BJ (cell line): ENCODE measurements at regions not wholly inside any gene's neighbourhood (a gene's known extent, or its start where the extent isn't known, plus 50 kb on each side); places are given as distances from the start of the nearest gene placed in this dataset.
"Not testable (repeated sequence)": the region's sequence is repeated elsewhere in the genome, so short reads cannot be mapped to it uniquely, and the experiment has no call there.

ENCODE experiments used
- CTCF ChIA-PET: fragments of 350-600 bp; formaldehyde crosslinking; extraction: SDS; loops from one replicate; lab custom pipeline; 2021; ENCODE audit warnings: antibody characterized with exemption, inconsistent platforms; lab: Yijun Ruan, JAX
- POLR2A ChIA-PET: fragments of 300-600 bp; sonication (Branson Sonifier 250); formaldehyde crosslinking; extraction: SDS; loops from one replicate; lab custom pipeline; 2021; ENCODE audit warnings: antibody characterized with exemption; lab: Charles Lee
- DNase-seq: peaks from one replicate; pipeline ENCODE4 v3.0.0-alpha.2; 2011; ENCODE audit warnings: low read depth
- H3K27me3 ChIP-seq: 2 replicates; pipeline ENCODE4 v1.6.0; 2011; ENCODE audit warnings: low read length; ENCODE audit not compliant: control insufficient read depth, insufficient read depth
- H3K36me3 ChIP-seq: 2 replicates; pipeline ENCODE4 v1.5.1; 2011; ENCODE audit warnings: low read length; ENCODE audit not compliant: control insufficient read depth, insufficient read depth
- H3K4me3 ChIP-seq: 2 replicates; pipeline ENCODE4 v1.5.1; 2011; ENCODE audit warnings: low read depth, mild to moderate bottlenecking, control low read depth, low read length
- CTCF ChIP-seq: IDR thresholded peaks from 2 replicates; pipeline ENCODE4 v1.5.1; 2011; ENCODE audit warnings: low read depth, mild to moderate bottlenecking, control low read depth, inconsistent platforms, low read length, moderate library complexity; ENCODE audit not compliant: insufficient read depth

- no peak for TF ChIP-seq CTCF
- ChIA-PET POLR2A (no interaction called here), CTCF (no interaction called here)
- no peaks in the 10 kb centered on the region for H3K27me3 ChIP-seq
- DNase-seq = no peak
- H3K36me3 ChIP-seq = no peaks in the 10 kb centered on the region
- no peak overlapping the region for H3K4me3 ChIP-seq
These were observed 257.3 kb downstream of the ZNF33B start for GRCh38 chr10:42380926-42381547.

GRCh38 chr10:42367532-42368230, 270.7 kb downstream of the ZNF33B start:
- CTCF ChIA-PET = no interaction called here
- Histone ChIP-seq H3K27me3 (no peaks in the 10 kb centered on the region), H3K4me3 (peak overlapping the region; percentile 47), H3K36me3 (no peaks in the 10 kb centered on the region)
- POLR2A ChIA-PET = no interaction called here
- TF ChIP-seq CTCF = no peak
- peak; percentile 48 for DNase-seq

- Histone ChIP-seq H3K4me3 (no peak overlapping the region), H3K36me3 (no peaks in the 10 kb centered on the region), H3K27me3 (no peaks in the 10 kb centered on the region)
- no peak for TF ChIP-seq CTCF
- DNase-seq = no peak
- POLR2A ChIA-PET = no interaction called here
- CTCF ChIA-PET = no interaction called here
These were observed 286.6 kb downstream of the ZNF33B start for GRCh38 chr10:42351745-42352144.

GRCh38 chr10:42336593-42337337, 301.6 kb downstream of the ZNF33B start:
- DNase-seq, H3K27me3 ChIP-seq, CTCF ChIA-PET, H3K36me3 ChIP-seq, H3K4me3 ChIP-seq, POLR2A ChIA-PET: not testable (repeated sequence)

- H3K4me3 ChIP-seq, POLR2A ChIA-PET: not testable (repeated sequence)
These were observed 302.6 kb downstream of the ZNF33B start for GRCh38 chr10:42335653-42336296.

GRCh38 chr10:42304341-42304740, 334.0 kb downstream of the ZNF33B start:
- H3K27me3 ChIP-seq = no peaks in the 10 kb centered on the region
- no peaks in the 10 kb centered on the region for H3K36me3 ChIP-seq
- DNase-seq = no peak
- ChIA-PET POLR2A (no interaction called here), CTCF (no interaction called here)
- no peak for TF ChIP-seq CTCF
- H3K4me3 ChIP-seq = no peak overlapping the region

More at GRCh38 chr10:42335653-42336296, 302.6 kb downstream of the ZNF33B start:
- H3K27me3 ChIP-seq, H3K36me3 ChIP-seq, DNase-seq, CTCF ChIA-PET: not testable (repeated sequence)

- H3K36me3 ChIP-seq, CTCF ChIA-PET, H3K4me3 ChIP-seq, DNase-seq, POLR2A ChIA-PET, H3K27me3 ChIP-seq: not testable (repeated sequence)
These were observed 356.5 kb downstream of the ZNF33B start for GRCh38 chr10:42281896-42282295.

GRCh38 chr10:42269788-42270187, 368.6 kb downstream of the ZNF33B start:
- POLR2A ChIA-PET, H3K27me3 ChIP-seq, H3K4me3 ChIP-seq, CTCF ChIA-PET, H3K36me3 ChIP-seq, DNase-seq: not testable (repeated sequence)
